ENCODE measurements at regions not wholly inside any gene's neighbourhood (a gene's known extent, or its start where the extent isn't known, plus 50 kb on each side); places are given as distances from the start of the nearest gene placed in this dataset.

- intact Hi-C loops (cut with micrococcal nuclease) (no loop called here), dilution Hi-C loops (cut with HindIII; ENCODE audit: low sequenced_read_pairs, unreplicated experiment) (no loop called here), in situ Hi-C loops (cut with MboI; ENCODE audit: low sequenced_read_pairs) (no loop called here)
- no peaks in the 10 kb centered on the region for H4K20me1 ChIP-seq (ENCODE audit: insufficient read depth, low read length)
- whole genome bisulfite sequencing, 2 experiments (ENCODE audit: extremely low coverage in 2 of 2, insufficient read length in 1 of 2) = no CpG with 5 or more reads among the region's 4 CpGs
- H3K4me2 ChIP-seq (ENCODE audit: low read depth, low read length) = no peak overlapping the region
- H4K91ac ChIP-seq (ENCODE audit: insufficient read depth, low read depth, low read length) = no peak overlapping the region
- no peak overlapping the region for H3K56ac ChIP-seq (ENCODE audit: extremely low read depth, insufficient read depth, low read length)
- H3K27me3 ChIP-seq (ENCODE audit: control insufficient read depth, insufficient read depth, low read length) = no peaks in the 10 kb centered on the region
- no peaks in the 10 kb centered on the region for H3K4me1 ChIP-seq (ENCODE audit: control insufficient read depth, insufficient read depth, low read length)
- TF ChIP-seq RCOR1 (IDR thresholded peaks at IDR 0.05; ENCODE audit: insufficient replicate concordance, low read length) (no peak), FOS (IDR thresholded peaks at IDR 0.05; ENCODE audit: low read depth, low read length) (no peak), CTCF (conservative IDR thresholded peaks at IDR 0.05; ENCODE audit: low read depth, low read length) (no peak), MXI1 (IDR thresholded peaks at IDR 0.05; ENCODE audit: borderline replicate concordance, low read depth, low read length) (no peak), NFE2L2 (IDR thresholded peaks at IDR 0.05; ENCODE audit: low read depth, low read length) (no peak), RAD21 (IDR thresholded peaks at IDR 0.05; ENCODE audit: low read length) (no peak), MAZ (IDR thresholded peaks at IDR 0.05; ENCODE audit: borderline replicate concordance, low read depth, low read length) (no peak), MAFK (IDR thresholded peaks at IDR 0.05; ENCODE audit: low read depth, low read length) (no peak), CEBPB (IDR thresholded peaks at IDR 0.05; ENCODE audit: low read depth, low read length) (no peak), ELK1 (IDR thresholded peaks at IDR 0.05; ENCODE audit: borderline replicate concordance, low read depth, low read length) (no peak), BHLHE40 (IDR thresholded peaks at IDR 0.05; ENCODE audit: low read depth, low read length) (no peak), SMC3 (IDR thresholded peaks at IDR 0.05; ENCODE audit: low read depth, low read length) (no peak), POLR2A (IDR thresholded peaks at IDR 0.05; ENCODE audit: low read depth, low read length) (no peak), RFX5 (IDR thresholded peaks at IDR 0.05; ENCODE audit: low read depth, low read length) (no peak), CHD1 (IDR thresholded peaks at IDR 0.05; ENCODE audit: low read depth, low read length) (no peak), USF2 (IDR thresholded peaks at IDR 0.05; ENCODE audit: low read depth, low read length) (no peak)
- no peak overlapping the region for H3K23ac ChIP-seq (ENCODE audit: low read depth, low read length)
- H3K79me1 ChIP-seq (ENCODE audit: low read depth in 1 of 2, low read length in 2 of 2) = no peaks in the 10 kb centered on the region
- no peaks in the 10 kb centered on the region for H3K9me3 ChIP-seq (ENCODE audit: control insufficient read depth, insufficient read depth, low read length)
- no peak overlapping the region for H3K4ac ChIP-seq (ENCODE audit: low read depth, low read length)
- no peak overlapping the region for H2AK9ac ChIP-seq (replicated peaks; ENCODE audit: low read depth, low read length, poor library complexity)
- H3K4me3 ChIP-seq (ENCODE audit: insufficient read depth, low read depth, low read length) = no peak overlapping the region
- H2AFZ ChIP-seq (replicated peaks; ENCODE audit: low read length, poor library complexity) = no peak overlapping the region
- no peak overlapping the region for H2BK5ac ChIP-seq (ENCODE audit: low read depth, low read length, poor library complexity, severe bottlenecking)
- no peak overlapping the region for H3K14ac ChIP-seq (replicated peaks; ENCODE audit: low read depth, low read length)
- H3K36me3 ChIP-seq (ENCODE audit: control insufficient read depth, insufficient read depth, low read length) = no peaks in the 10 kb centered on the region
- no peak overlapping the region for H2AK5ac ChIP-seq (ENCODE audit: low read depth, low read length)
- no peak overlapping the region for H2BK120ac ChIP-seq (ENCODE audit: low read depth, low read length)
- POLR2A ChIA-PET (ENCODE audit: unreplicated experiment) = no interaction called here
- H3K27ac ChIP-seq (ENCODE audit: insufficient read depth, low read length) = no peak overlapping the region
- H3K9me1 ChIP-seq (ENCODE audit: insufficient read depth, low read length) = no peaks in the 10 kb centered on the region
- CTCF ChIA-PET = no interaction called here
- no peak overlapping the region for H4K8ac ChIP-seq (ENCODE audit: low read depth in 2 of 2, low read length in 2 of 2)
- no peak overlapping the region for H3K9ac ChIP-seq (ENCODE audit: low read depth, low read length)
- no peak overlapping the region for H2BK15ac ChIP-seq (ENCODE audit: low read depth, low read length)
- H4K5ac ChIP-seq (ENCODE audit: low read depth, low read length) = no peak overlapping the region
- no peak overlapping the region for H3K18ac ChIP-seq (ENCODE audit: low read depth, low read length)
- BruUV-seq (replicated peaks) = no TSS peak
- no peak overlapping the region for H2BK20ac ChIP-seq (ENCODE audit: low read depth, low read length)
- ATAC-seq (ENCODE audit: low read depth) = no peak
- DNase-seq = no peak
Measured at GRCh38 chrX:124634363-124634762, 288.0 kb downstream of the SH2D1A start.
